HT1080 (cell line): ENCODE measurements at regions not wholly inside any gene's neighbourhood (a gene's known extent, or its start where the extent isn't known, plus 50 kb on each side); places are given as distances from the start of the nearest gene placed in this dataset.
A peak's percentile ranks its signal among the peaks of the same experiment; 100 is the strongest.
"Not testable (repeated sequence)": the region's sequence is repeated elsewhere in the genome, so short reads cannot be mapped to it uniquely, and the experiment has no call there.

Experiments
- DNase-seq: peaks from one replicate; pipeline ENCODE4 v3.0.0-alpha.2; 2015; ENCODE audit warnings: low read depth

GRCh38 chr10:85315657-85316056 is 987.3 kb downstream of the CCSER2 start:
- no peak for DNase-seq

GRCh38 chr10:85316276-85316675 is 987.9 kb downstream of the CCSER2 start:
- no peak for DNase-seq

GRCh38 chr10:85317827-85318226 is 989.4 kb downstream of the CCSER2 start:
- no peak for DNase-seq

- DNase-seq, result peak; percentile 85
Measured at GRCh38 chr10:85318809-85319807, 990.7 kb downstream of the CCSER2 start.

GRCh38 chr10:85319826-85320225 is 991.4 kb downstream of the CCSER2 start:
- DNase-seq, result no peak

- no peak for DNase-seq
Measured at GRCh38 chr10:85333594-85333993, 1005.2 kb downstream of the CCSER2 start.

GRCh38 chr10:85362401-85362800 is 1004.2 kb downstream of the GRID1 start:
- DNase-seq, result no peak

- DNase-seq, result no peak
Measured at GRCh38 chr10:85377029-85377806, 989.4 kb downstream of the GRID1 start.

- DNase-seq, result no peak
Measured at GRCh38 chr10:85379338-85379737, 987.3 kb downstream of the GRID1 start.

- no peak for DNase-seq
Measured at GRCh38 chr10:85400981-85401695, 965.5 kb downstream of the GRID1 start.

GRCh38 chr10:85402541-85402940 is 964.1 kb downstream of the GRID1 start:
- DNase-seq, result no peak

- no peak for DNase-seq
Measured at GRCh38 chr10:85407088-85407487, 959.5 kb downstream of the GRID1 start.

GRCh38 chr10:85408388-85408787 is 958.2 kb downstream of the GRID1 start:
- DNase-seq, result no peak

GRCh38 chr10:85410586-85410985 is 956.0 kb downstream of the GRID1 start:
- not testable (repeated sequence) for DNase-seq

- no peak for DNase-seq
Measured at GRCh38 chr10:85413570-85413969, 953.0 kb downstream of the GRID1 start.

GRCh38 chr10:85420501-85421191 is 945.9 kb downstream of the GRID1 start:
- DNase-seq, result peak; percentile 6

GRCh38 chr10:85421421-85421820 is 945.2 kb downstream of the GRID1 start:
- DNase-seq, result no peak

- no peak for DNase-seq
Measured at GRCh38 chr10:85429126-85429525, 937.5 kb downstream of the GRID1 start.

- DNase-seq, result peak; percentile 20
Measured at GRCh38 chr10:85430991-85431390, 935.6 kb downstream of the GRID1 start.

GRCh38 chr10:85433248-85433647 is 933.3 kb downstream of the GRID1 start:
- DNase-seq, result no peak

- no peak for DNase-seq
Measured at GRCh38 chr10:85444868-85445267, 921.7 kb downstream of the GRID1 start.
